CD4-positive, alpha-beta T cell treated with Interferon alpha-2 for 1 hour (primary cell): ENCODE measurements at regions not wholly inside any gene's neighbourhood (a gene's known extent, or its start where the extent isn't known, plus 50 kb on each side); places are given as distances from the start of the nearest gene placed in this dataset.

Experiments
- DNase-seq, 2 donors: peaks; one replicate each; pipeline ENCODE4 v3.0.0-alpha.2; 2020 to 2022

DNA sequence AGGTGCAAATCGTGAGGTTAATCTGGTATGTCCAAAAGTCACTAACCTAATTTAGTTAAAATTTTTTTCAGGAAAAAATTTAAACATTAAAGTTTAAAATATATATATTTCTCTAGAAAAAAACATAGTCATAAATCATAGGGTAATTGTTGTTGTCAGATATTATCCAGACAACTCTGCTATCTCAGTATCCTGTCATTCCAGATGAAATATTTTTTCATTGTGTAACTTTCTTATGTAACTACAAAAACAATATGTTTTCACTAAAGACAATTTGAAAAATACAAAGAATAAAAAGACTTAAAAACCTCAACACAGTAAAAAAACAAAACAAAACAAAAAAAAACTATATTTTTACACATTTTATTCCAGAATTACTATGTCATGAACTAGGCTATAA, 57.6 kb downstream of the TENT5A start:
- no peak for DNase-seq

DNA sequence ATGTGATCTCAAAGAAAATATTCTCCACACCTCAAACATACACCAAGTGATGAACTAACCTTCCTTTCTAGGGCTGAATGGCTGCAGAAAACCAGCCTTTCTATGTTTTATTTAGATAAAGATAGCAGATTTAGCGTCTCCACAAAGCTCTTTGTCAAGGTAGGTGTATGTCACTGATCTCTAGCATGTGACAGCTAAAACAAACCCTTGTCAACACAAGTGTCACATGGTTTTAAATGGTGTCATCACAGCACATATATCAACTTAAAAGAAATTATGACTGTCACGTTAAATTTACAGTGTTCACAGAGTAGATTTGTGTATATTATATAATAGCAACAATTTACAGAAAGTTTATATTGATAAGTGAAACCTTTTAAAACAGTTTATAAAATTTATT, 58.3 kb downstream of the TENT5A start:
- no peak for DNase-seq

DNA sequence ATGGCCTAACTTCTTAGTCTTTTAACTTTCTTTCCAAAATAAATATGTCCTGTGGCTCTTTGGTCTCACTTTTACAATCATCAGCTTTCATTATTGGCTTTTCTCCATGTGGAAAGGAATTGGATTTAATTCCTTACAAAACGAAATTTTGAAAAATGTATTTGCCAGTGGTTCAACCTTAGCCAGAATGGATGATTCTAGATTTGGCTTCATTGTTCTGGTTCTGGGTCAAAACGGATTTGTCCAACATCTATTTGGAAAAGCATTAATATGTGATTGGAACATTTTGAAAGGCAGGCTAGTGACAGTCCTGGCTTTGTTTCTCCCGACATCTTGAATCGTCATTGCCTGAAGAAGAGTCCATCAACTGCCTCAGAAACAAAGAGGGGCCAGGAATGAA, 59.2 kb downstream of the TENT5A start:
- no peak for DNase-seq

DNA sequence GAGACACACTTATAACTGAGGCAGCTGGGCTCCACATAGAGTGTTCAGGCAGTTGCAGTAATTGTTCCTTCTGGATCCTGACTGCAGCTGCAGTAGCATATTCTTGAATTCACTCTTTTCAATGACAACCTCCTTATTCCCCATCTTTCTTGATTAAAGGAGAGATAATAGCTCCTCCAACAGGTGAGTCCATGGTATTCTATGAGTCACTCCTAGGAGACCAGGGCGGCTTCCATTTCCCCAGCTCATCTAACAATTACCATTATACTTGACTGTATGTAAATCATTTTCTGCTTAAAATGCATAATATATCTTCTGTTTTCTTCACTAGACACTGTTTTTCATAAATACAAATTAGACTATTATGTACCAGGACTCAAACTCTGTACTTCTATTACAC, 62.4 kb downstream of the TENT5A start:
- no peak for DNase-seq

DNA sequence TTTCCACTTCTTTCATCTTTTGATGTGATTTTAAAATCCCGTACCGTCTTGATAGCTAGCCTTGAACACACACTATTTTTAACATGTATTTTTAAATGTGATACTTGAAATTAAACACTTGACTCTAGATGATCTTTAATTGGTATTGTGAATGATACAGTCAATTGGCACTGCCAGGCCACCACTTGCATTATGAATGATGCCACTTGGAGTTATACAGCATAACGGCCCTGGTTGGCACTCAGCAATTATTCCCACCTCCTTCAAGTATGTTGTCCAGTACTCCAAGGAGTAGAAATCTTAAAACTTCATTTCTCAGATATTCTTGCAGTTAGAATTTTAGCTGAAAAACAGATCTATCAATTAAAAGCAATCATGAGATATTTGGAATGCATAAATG, 62.9 kb downstream of the TENT5A start:
- DNase-seq, result no peak

DNA sequence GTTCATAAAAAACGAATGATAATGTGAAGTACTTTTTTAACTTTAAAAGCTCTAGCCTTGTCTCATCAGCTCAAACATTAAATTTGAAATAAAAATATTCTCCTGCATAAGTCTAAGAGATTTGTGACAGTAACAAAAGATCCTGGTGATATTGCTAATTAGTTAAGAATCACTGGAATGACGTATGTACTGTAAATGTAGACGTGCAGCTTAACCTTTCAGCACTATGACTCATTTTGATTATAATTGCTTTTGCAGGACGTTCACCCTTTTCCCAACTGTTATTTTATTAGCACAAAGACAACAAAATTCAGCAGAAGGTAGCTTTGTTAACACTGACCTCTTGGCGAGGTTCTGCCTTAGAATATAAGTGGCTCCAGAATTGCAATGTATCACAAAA, 68.6 kb downstream of the TENT5A start:
- no peak for DNase-seq

DNA sequence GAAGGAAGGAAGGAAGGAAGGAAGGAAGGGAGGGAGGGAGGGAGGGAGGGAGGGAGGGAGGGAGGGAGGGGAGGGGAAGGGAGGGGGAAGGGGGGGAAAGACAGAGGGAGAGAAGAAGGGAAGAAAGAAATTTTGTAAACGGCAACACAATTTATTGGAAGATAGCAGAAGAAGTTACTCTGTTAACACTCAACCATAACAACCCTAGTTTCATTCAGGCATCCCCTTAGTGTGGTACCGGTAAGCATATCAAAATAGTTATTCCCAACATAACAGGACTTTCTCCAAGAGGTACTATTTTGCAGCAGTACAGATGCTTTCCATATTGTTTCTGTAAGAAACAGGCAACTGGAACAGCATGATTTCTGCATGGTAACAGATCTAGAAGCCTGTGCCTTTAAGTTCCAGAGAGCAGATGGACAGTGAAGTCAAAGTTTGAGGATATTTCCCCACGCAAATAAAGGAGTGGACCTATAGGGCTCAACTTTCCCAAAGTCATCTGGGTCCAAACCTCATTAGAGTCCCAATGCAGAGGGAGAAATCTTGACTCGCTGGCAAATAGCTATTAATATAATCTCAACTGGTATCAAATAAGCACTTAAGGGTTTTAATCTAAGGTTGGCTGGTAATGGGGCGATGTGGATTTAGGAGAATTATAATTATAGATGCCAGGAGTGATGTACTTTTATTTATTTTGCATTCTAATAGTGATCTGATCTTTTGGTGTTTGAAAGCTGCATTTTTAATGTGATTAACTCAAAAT, 69.4 kb downstream of the TENT5A start:
- no peak for DNase-seq

DNA sequence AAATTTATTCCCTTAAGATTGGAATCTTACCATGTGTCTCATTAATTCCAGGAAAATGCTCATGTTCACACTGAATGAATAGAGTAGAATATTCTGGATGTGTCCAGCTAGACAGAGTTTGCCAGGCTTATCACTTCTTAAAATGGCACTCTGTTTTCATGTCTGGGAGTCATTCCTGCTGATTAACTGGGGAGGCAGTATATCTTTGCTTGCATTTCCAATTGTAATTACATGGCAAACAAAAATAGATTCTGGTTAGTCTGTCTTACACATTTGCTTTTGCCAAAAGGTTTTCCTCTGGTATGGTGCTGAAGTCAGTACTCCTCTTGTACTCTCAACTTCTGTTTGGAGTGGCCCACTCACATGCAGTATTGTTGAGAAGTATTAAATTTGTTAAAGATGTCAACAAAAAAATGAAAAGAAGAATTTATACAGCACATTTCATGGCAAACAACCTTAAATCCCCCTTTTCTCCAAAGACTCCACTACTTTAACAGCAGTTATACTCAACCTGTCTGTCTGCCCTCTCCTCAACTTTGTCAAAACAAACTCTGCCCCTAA, 70.2 kb downstream of the TENT5A start:
- DNase-seq, result no peak

DNA sequence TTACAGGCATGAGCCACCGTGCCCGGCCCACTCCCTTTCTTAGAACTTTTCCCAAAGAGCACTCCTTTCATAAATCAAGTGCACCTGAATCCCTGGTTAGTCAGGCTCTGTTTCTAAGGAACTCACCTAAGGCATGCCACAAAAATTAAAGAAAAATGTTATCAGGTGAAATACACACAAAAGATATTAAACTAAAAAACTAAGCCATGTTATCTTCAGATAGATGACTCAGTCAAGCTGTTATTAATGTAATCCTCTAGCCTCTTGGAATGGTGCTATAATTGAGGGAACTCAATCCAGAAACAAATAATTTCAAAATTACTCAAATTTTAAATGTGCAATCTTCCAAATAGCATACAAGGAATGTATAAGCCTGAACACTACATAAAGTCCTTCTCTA, 83.0 kb downstream of the TENT5A start:
- DNase-seq, result no peak

DNA sequence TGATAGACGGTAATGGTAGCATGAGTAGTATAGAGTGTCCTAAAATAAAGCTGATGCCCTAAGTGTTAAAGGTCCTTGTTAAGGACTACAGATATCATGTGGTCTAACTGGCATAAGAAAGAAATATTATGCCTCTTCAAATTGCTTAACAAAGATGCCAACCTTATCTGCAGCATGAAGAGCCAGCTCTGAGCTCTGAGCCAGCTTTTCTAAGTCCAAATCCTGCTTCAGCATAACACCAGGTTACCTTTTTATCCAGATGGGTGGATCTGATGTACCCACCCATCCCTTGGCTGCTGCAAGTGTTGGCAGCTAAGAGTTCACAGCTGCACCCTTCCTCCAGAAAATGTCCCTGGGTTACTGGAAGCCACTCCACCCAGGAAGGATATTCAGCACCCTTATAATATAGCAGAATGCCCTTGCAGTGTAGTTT, 83.8 kb downstream of the TENT5A start:
- no peak for DNase-seq

DNA sequence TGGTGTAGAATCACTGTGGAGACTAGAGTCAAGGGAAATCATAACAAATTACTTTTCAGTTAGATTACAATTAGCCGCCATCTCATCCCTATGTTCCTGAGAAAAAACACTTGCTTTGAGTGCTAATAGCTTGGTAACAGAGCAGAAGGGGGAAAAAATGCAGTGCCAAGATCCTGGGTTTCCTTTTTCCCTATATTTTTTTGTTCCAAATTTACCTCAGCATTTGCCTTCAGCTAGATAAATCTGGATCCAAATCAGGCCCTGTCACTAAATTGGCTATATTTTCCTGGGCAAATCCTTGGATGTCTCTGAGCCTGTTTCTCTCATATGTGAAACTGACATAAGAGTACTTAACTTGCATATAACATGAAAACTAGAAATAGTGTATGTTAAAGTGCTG, 86.0 kb downstream of the TENT5A start:
- DNase-seq, result no peak

DNA sequence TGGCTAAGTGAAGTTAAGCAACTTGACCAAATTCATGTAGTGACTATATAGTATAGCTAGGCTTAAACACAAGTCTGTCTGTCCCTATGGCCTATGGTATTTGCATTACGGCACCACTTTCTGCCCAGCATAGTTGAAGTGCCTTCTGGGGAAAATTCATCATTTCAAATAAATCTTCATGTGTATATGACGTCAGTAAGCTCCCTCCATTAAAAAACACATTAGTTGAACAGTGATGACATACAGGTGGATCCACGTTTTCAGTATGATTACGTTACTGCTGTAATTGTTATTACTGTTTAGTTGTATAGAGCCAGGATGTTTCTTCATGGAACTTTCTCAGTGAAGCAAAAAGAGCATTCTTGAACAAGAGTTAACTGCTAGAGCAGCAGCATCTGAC, 96.2 kb downstream of the TENT5A start:
- DNase-seq, result no peak

DNA sequence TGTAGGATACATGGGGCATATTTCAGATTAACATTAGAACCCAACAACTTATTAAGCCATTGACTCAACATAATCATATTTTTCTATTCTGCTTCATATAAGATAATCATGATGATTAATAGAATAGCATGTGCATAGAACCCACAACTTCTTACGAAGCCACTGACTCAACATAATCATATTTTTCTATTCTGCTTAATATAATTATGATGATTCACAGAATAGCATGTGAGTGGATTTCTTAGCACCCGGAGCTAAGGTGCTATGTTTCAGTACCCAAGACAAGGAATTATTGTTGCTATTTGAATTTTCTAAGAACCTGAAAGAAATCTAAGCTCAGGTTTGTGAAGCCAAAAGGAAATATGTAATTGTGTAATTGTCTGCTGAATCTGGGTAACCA, 96.8 kb downstream of the TENT5A start:
- no peak for DNase-seq

DNA sequence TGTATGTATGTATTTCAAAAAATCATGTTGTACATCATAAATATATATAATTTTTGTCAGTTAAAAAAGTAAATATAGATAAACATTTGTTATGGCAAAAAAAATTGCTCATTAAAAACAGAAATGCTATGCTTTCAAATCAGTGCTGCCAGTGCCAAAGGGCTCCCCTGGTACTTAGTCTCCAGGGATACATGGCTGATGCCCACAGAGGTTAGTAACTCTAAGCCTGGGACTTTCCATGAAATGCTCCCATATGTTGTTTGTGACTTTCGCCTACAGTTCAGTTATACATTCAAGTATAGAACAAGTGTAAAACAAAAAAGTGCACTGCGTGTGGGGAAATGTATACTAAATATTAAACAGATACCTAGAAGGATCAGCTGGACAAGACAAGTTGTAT, 104.0 kb downstream of the TENT5A start:
- no peak for DNase-seq

DNA sequence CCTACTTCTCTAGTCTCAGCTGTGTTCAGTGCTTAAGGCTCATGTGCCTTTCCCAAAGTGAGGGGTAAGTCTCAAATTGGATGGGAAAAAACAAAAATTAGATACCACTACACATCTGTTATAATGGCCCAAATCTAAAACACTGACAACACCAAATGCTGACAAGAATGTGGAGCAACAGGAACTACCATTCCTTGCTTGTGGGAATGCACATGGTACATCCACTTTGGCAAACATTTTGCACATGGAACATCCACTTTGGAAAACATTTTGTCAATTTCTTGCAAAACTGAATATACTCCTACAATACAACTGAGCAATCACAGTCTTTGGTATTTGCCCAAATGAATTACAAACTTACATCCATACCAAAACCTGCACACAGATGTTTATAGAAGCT, 109.3 kb downstream of the TENT5A start:
- DNase-seq, result no peak

DNA sequence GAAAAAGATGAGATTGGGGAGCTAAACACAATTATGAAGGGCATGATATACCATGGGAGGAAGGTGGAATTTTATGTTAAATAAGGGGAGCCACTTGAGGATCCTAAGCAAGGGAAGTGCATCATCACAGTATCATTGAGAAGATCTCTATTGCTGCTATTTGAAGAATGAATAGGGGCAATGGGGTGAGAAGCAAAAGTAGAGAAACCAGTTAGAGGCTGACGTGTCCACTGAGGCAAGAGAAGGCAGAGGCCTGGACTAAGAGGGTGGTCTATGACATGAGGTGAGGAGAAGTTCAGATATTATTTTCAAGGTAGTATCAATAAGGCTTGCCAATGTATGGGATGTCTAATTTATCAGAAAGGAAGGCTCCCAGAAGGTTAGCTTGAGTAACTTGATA, 111.6 kb downstream of the TENT5A start:
- no peak for DNase-seq

DNA sequence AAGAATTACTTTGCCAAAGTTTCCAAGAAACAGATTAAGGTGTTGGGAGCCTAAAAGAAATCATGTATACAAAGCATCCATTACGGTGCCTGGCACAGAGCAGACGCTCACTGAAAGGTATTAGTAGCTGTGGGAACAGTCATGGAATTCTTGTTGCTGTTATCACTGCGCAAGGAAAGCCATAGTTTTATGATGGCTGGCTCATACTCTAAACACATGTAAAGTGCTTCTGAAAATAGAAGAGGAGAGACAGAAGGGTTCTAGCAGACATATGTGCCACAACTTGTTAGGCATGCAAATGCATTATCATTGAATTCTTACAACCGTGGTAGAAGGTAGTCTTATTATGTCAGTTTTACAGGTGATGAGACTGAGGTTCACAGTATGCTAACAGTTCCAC, 112.4 kb downstream of the TENT5A start:
- DNase-seq, result no peak

DNA sequence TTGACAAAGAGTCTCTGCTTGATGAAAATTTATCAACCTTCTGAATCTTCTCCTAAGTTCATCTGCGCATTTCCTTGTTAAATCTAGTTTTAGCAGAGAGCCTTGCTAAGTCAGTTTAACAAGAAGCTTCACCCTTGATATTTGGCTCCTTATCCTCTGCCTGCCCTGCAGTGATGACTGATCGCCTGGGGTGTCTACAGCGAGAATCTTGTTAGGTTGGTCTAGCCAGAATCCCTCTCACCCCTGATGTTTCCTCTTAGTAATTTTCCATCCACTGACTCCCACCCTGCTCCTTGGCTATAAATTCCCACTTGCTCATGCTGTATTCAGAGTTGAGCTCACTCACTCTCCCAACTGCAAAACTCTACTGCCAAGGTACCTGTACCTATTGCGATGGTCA, 114.1 kb downstream of the TENT5A start:
- DNase-seq, result no peak

DNA sequence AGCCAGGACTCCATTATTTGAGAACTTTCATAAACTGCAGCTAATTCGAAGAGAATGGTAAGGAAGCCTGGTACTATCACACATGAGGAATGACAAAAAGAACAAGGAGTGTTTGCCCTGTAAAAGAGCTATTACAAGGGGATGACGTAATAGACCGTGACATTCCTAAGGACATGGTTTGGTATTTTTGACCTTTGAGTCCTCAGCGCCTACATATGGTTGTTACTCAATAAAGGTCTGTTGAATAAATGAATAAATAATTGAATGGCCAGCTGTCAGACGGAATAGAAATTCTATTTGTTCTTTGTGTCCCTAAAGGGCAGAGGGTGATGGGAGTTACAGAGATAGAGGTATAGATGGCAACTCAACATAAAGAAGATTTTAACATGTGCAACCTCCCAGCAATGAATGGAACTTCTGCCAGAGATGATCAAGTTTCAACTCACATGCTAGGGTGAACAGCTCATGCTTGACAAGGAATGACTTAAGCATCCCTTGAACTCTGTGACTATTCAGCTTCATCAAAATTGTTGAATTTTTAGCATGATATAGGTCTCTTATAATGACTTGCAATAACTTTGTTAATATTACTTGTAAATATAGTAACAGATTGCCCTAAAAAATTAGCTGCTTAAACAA, 115.4 kb downstream of the TENT5A start:
- DNase-seq, result no peak

DNA sequence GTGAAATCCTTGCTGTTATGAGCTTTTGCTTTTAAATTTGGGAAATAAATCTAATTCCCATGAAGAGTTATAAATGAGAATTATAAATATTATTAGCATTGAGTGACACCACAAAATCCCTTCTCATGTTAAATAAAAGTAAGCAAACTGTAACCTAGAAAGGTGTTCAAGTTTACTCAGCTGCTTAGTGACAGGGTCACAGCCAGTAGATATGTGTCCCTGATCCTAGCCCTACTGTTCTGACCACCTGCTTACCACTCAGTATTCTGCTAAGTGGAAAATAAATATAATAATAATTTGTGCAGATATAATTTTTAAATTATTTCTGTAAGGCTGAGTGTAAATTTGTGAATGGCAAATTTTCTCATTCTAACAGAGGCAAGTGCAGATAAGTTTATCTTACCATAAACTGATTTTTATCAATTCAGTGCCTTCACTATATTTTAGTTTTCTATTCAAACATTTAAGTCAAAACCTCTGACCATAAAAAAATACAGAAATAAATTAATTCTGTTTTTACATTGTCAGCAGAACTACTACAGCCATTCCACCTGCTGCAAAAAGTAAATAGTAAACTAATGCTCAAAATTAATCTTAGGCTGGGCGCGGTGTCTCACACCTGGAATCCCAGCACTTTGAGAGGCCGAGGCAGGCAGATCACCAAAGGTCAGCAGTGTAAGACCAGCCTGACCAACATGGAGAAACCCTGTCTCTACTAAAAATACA, 118.2 kb downstream of the TENT5A start:
- no peak for DNase-seq

DNA sequence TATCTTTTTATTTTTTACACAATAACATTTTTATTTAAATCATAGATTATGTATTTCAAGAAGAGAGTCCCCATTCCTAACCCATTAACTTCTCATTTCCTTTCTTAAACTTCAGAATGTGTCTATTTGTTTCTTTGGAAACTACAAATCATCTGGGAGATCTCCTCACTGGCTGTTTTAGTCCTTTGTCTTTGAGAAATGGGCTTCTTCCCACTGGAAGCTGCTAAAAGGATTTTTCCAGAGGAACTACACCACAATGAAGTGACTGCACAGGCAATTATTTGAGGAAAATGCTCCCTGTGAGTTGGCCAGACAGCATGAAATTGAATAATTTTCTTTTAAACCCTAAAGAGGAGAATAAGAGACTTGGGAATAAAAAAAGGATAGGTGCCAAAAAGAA, 119.1 kb downstream of the TENT5A start:
- no peak for DNase-seq

DNA sequence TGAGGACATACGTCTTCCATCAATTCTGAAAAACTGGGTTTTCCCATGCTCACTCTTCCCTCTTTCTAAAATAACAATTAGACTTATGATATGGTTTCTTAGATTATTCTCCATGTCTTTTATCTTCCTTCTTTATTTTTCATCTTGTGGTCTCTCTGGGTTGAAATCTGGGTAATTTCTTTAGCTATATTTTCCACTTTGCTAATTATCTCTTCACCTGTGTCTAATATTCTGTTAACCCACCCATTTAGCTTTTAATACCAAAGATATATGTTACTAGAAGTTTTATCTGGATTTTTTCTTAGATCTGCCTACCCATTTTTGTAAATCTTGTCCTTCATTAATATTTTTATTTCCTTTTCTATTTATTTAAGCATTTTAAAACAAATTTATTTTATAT, 121.8 kb downstream of the TENT5A start:
- no peak for DNase-seq

DNA sequence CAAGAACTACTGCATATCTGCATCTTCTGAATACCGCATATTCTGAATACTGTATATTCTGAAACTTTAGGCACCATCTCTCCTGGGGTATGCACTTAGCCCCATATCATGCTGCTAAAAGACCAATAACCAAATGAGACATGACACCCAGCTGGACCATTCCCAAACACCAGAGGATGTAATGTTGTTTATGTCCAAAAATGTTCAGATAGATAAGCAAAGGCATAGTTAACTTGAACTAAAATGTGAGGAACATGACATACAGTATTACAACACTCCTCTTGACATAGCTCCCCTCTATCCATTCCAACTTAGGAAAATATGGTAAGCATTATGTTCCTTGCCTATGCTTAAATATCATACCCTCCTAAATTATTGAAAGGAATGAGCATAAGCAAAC, 127.3 kb downstream of the TENT5A start:
- no peak for DNase-seq

DNA sequence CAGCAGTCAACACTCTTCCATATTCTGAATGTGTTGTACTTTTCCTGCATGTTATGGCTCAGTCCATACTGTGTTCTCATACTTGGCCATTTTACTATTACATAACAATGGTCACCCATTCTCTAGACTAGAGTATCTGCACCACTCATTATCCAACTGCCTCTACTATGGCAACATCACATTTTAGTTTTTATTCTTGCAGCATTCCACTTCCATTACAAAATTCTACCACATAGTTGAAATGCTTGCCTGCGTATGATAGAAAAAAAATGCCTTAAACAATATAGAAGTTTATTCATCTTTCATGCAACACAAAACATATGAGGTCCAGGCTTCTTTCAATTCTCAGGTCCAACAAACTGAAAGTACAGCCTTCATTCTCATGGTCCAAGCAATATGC, 128.0 kb downstream of the TENT5A start:
- DNase-seq, result no peak
